HG03103 (cell line): ENCODE measurements at regions not wholly inside any gene's neighbourhood (a gene's known extent, or its start where the extent isn't known, plus 50 kb on each side); places are given as distances from the start of the nearest gene placed in this dataset.

Experiments
- ATAC-seq: cut with Tn5 transposase; IDR thresholded peaks from one replicate; pipeline ENCODE4 v1.9.1; 2021; ENCODE audit warnings: low read depth; ENCODE audit not compliant: unreplicated experiment

- ATAC-seq: peak; percentile 48
Measured at GRCh38 chr11:128053981-128054931, 533.1 kb downstream of the ETS1 start.

- ATAC-seq: no peak
Measured at GRCh38 chr11:128052912-128053641, 534.3 kb downstream of the ETS1 start.

GRCh38 chr11:128048121-128048520 is 539.2 kb downstream of the ETS1 start:
- ATAC-seq: no peak

GRCh38 chr11:128047026-128047425 is 540.3 kb downstream of the ETS1 start:
- no peak for ATAC-seq

GRCh38 chr11:128046213-128046612 is 541.1 kb downstream of the ETS1 start:
- no peak for ATAC-seq

DNA sequence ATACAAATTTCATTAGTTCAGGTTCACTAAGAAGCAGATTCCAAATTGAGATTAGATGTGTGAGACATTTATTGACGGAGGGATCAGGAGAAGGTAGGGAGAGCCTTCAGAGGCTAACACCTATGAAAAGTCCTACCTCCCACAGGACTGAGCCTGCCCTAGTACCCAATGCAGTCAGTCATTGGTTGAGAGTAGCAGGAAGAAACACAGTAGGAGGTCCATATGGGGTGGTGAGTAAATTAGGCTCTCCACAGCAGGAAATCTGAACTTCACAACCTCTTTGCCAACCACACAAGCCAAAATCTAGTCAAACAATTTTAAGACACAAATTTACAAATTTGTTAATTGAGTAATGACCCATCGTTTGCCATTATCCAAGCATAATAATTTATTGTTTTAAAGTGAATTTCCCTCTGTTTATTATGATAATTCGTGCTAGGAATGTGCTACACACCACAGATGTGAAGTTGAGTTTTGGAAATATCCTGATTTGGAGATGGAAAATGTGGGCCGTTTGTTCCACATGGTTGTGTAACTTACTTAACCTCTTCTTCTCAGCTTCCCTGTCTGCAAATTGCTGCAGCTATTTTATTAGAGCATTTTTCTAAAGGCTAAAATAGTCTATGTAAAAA is 542.1 kb downstream of the ETS1 start:
- no peak for ATAC-seq

- ATAC-seq: no peak
Measured at GRCh38 chr11:128042290-128042751, 545.0 kb downstream of the ETS1 start.

DNA sequence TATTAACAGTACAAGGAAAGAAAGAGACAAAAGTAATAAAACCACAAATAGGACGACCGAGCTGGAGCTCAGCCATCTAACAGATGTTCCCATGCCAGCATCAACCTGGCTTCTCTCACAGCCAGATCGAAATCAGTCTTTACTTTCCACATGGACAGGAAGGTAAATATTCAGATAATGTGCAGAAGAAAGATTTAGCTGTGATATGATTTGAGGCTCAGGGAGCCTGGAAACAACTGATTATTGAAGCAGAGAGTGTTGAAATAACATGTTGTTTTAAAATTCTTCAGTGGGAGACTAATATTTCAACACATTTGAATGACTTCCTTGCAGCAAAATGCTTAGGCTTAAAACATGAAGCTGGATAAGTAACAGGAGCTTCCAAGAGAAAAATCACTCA is 546.8 kb downstream of the ETS1 start:
- ATAC-seq: no peak

GRCh38 chr11:128039140-128040021 is 548.0 kb downstream of the ETS1 start:
- ATAC-seq: peak; percentile 89

DNA sequence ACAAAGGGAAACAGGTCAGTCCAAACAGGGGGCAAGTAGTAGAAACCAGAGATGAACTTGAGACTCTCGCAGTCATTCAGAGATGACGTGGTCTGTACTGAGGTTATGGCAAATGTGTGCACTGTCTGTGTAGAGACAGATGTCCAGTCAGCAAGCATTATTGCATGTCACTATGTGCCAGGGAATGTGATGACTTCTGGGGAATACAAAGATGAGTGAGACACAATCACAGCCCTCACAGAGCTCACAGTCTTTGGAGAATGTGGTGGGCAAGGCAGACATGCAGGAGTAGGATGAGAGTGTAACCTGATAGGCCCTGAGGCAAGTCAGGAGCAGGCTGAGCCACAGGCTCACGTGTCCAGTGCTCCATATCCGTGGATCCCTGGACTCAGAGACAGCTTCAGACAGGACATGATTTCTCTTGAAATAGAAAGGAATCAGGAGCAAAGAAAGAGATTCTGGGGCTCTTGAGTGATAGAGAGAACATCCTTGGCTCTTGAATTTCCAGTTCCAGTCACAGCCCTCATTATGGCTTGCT is 550.7 kb downstream of the ETS1 start:
- ATAC-seq: no peak

DNA sequence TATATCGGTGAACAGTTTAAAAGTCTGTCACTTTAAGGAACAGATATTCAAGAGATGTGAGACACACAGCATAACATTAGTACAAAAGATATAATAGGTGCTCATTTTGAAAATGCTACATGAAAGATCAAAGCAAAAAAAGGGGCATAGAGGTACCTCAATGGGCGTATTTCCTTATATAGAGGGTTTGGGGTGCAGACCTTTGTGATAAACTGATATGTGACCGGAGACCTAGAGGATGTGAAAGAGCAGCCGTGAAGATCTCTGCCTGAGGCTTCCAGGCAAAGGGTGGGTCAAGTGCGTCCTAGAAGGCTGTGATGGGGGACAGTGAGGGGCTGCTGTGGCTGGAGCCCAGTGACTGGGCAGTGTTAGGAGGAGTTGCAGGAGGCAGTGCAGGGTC is 551.4 kb downstream of the ETS1 start:
- ATAC-seq: no peak

GRCh38 chr11:128031538-128032134 is 555.7 kb downstream of the ETS1 start:
- peak; percentile 71 for ATAC-seq

- no peak for ATAC-seq
Measured at GRCh38 chr11:128029219-128029722, 558.1 kb downstream of the ETS1 start.

DNA sequence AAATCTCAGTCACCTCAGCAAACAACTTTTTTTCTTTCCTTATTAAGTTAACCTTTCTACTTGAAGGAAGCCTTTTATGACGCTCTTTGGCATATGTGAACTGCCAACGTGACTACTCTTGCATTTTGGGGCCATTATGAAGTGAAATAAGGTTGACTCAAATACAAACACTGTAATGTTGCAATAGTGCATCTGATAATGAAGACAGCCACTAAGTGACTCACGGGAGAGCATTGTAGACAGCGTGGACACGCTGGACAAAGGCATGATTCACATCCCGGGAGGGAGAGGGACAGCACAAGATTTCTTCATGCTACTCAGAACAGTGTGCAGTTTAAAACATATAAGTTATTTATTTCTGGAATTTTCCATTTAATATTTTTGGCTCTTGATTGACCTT is 560.8 kb downstream of the ETS1 start:
- ATAC-seq: no peak

DNA sequence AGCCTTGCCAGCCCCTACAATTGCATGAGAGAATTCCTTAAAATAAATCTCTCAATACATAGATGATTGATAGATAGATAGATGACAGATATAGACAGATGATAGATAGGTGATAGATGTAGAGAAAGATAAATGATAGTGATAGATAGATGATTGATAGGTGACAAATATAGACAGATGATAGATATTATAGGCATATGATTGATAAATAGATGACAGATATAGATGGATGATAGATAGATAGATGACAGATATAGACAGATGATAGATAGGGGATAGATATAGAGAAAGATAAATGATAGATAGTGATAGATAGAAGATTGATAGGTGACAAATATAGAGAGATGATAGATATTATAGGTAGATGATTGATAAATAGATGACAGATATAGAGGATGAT is 564.6 kb downstream of the ETS1 start:
- no peak for ATAC-seq

DNA sequence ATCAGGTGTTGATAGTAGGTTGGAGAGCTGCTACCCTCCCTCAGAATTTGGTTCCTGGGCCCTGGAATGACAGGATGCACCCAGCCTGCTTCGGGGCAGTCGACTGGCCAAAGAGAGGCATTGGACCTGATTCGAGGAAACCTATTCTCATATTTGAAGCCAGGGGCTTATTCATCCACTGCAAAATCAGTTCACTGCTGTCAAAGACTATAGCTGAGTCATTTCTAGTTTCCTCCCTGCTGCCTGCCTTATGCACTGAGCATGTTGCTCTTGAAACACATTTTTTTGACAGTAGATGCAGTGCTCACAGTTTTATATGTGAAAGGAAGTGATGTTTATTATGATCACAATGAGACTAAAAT is 565.4 kb downstream of the ETS1 start:
- peak; percentile 74 for ATAC-seq

- peak; percentile 25 for ATAC-seq
Measured at GRCh38 chr11:128021349-128022006, 565.9 kb downstream of the ETS1 start.

DNA sequence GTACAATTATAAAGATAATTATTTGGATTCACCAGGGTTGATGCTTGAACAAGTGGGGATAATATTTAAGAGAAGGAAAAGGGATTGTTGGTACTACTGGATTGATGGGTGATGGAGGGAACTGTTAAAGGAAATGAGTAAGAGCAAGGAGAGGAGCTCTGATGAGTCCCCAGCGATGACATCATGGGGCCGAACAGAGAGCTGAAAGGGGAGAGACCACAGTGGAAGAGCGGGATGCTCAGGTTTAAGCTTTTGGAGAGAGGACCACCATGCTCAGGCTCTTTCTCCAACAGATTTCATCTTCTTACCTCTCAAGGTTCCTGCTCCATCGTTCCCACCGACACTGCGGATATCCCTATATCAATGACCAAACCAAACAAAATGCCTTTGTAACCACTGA is 568.7 kb downstream of the ETS1 start:
- no peak for ATAC-seq

DNA sequence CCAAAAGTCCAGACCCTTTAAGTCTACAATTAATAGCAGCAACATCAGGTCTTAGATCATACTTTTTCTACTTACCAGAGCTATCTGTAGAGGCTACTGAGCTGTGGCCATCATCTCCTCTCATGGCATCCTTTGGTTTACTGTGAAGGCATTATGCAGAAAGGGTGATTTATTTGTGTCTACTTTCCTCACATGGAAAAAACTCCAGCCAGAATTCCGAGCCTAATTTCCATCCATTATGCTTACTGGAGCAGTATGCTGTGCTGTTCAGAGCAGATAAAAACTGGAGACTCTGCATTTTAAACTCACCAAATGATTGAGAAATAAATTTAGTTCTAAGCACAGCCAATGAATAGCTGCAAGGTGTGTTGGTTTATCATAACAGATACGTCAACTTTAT is 581.8 kb downstream of the ETS1 start:
- no peak for ATAC-seq
